Limb (tissue), 2 donors: ENCODE measurements at regions not wholly inside any gene's neighbourhood (a gene's known extent, or its start where the extent isn't known, plus 50 kb on each side); places are given as distances from the start of the nearest gene placed in this dataset.

Experiments
- DNase-seq, 2 donors: peaks; one replicate each; pipeline ENCODE4 v3.0.0-alpha.2; 2016; ENCODE audit errors: extremely low spot score in 2 of 2

DNA sequence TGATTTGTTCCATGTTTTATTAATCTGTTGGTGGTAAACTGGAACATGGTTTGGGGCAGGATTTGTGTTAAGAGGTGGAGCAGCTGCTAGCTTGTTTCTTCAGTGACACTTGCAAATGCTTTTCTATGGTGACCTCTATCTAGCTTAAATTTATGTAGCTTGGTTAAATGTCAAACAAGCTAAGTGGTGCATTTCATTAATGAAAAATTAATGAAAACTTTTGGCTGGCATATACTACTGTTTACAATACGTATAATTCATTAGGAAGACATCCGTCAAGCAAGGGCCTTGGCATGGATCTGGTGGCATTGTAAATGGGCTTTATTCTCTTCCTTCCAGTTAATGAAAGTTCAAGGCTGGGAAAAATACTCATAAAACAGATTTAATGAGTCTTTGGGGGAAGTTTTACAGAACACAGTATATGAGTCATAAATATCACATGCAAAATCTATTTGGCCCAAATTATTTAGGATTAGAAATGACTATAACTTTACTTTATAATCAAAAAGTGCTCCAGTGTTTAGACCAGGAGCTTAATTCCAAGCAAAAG lies 807.7 kb upstream of the SEL1L start:
- no peak for DNase-seq

DNA sequence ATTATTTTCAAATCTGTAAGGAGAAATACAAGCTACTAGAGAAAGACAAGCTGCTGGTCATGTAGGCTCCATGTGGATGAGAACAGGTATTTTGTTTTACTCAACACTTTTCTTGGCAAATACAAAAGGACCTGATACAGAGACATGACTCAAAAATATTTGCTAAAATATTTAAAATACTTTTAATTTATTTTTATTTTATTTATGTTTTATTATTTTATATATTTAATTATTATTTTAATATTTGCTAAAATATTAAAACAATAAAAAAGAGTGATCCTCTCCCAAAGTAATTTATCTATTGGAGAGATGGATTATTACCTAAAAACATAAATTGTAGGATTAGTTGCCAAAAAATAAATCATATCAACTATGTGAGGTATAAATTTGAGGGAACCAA lies 808.9 kb upstream of the SEL1L start:
- no peak for DNase-seq

DNA sequence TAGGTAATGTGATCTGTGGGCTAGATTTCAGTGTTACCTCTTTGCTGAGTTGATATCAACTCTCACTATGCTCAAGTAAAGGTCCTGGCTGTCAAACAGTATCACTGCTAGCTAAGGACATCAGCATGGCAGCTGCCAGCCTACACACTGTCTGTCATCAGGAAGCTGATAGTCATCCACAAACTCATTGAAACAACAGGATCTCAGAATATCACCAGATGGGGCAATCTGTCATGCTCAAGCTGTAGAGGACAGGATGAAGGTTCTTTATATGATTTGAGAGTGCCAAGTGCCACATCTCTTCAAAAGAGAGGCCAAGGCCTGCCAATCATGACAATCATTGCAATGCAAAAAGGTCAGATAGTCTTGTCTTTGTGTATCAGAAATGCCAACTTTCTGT lies 811.5 kb upstream of the SEL1L start:
- no peak for DNase-seq

DNA sequence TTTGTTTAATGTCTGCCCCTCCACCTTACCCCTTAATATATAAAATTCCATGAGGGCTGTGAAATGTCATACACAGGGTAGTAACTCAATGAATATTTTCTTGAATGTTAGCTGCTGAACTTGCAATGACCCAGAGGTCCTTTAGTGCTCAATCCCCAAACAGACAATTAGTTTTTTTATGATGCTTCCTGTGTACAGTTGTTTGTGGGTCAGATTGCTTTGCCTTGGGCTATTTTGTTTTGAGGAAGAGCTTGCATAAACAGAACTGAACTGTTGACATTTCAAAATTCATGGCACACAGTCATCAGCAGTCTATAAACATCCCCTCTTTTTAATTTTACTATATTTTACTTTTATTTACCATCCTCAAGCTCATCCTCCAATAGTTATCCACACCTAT lies 820.5 kb upstream of the SEL1L start:
- DNase-seq, result no peak

- DNase-seq, result no peak
Measured at GRCh38 chr14:82359201-82359600, 825.5 kb upstream of the SEL1L start.

DNA sequence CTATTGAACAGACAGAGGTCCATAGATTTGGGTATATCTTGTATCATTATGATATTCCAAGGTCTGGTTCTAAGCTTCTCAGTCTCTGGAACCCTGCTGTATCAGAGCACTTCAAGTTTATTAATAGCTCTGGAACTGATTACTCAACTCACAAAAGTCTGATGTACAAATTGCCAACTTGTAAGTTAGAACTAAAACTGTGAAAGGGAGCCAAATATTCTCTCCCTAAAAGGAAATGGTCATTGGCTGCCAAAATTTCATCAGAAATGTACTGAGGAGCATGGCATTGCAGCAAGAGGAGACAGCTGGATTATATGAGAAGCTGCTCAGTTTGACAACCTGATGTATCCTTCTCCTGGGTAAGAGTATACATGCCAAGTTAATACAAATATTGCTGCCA lies 828.8 kb upstream of the SEL1L start:
- no peak for DNase-seq

GRCh38 chr14:82365471-82365870 lies 831.8 kb upstream of the SEL1L start:
- DNase-seq, result no peak

DNA sequence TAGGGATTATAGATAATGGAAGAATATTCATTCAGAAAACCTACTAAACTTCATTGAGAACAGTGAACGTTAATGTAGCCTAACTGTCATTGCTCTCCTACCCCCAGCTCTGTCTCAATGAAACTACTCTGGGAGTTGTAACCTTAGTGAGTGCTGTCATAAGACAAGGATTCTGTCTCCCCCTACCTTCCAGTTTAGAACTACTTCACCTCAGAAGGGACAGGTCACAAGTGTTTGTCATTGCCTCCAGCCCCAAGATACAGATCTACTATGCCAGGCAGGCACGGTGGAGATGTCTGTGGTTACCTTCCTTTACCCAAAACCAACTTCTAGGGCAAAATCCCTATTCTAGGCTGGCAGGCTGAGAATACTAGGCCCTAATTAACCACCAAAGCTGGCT lies 833.1 kb upstream of the SEL1L start:
- no peak for DNase-seq

DNA sequence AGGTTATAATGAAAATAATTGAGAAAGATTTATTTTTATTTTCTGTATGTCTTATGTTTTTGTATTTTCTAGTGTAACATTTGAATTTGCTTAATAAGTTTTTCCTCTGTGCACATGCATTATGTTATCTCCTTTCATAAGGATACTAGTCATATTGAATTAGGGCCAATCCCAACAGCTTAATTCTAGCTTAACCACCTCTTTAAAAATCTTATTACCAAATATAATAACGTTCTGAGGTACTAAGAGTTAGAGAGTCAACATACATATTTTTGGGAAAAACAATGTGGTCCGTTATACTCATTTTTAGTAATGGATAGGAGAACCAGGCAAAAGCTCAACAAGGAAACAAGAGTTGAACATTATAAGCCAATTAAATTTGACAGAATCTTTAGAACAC lies 845.6 kb upstream of the SEL1L start:
- DNase-seq, result no peak

DNA sequence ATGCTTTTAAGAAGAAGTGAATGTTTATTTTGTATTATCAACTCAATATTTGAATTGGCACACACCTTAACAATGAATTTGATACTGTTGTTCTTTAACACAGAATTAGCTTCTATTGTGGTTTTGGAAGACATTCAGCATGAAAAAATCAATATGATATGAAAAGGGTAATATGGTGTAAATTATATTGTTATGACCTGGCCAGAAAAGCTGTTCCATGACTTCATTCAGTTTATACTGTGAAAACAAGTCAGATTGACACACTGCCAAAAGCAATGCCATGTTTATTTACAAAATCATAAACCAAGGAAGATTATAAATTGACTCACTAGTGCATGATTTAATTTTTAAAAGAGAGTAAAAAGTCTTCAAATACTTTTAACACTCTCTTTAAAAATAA lies 851.4 kb upstream of the SEL1L start:
- no peak for DNase-seq

DNA sequence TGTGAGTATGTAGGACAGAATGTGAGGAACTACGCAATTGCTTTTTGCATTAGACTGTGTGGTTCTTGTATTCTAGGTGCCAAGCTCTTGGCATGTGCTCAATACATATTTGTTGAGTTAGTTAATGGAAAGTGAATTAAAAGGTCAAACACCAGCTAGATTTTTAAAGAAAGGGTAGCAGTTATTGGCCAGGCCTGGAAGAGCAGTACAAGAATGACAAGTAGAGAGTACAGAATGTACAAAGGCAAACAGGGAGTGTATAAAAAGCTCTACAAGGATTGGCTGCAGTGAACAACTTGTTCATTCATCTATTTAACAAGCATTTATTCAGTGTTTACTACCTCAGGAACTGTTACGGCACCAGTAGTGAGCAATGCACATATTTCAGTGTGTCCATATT lies 854.0 kb upstream of the SEL1L start:
- no peak for DNase-seq

DNA sequence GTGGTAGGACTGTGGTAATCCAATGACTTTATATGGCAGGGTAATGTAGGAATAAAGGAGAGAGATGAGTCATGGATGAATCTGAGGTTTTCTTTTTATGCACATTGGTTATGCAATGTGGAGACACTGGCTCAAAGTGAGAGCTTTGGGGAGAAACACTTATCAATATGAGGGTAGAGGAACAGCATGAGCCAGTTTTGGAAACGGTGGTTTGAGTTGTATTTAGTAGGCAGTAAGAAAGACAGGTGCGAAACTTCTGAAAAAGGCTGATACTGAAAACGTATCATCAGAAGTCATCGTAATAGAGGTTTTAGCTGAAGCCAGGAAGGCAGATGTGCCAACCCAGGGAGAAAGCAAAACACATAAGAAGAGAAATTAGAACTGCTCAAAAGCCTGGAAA lies 854.8 kb upstream of the SEL1L start:
- DNase-seq, result no peak

DNA sequence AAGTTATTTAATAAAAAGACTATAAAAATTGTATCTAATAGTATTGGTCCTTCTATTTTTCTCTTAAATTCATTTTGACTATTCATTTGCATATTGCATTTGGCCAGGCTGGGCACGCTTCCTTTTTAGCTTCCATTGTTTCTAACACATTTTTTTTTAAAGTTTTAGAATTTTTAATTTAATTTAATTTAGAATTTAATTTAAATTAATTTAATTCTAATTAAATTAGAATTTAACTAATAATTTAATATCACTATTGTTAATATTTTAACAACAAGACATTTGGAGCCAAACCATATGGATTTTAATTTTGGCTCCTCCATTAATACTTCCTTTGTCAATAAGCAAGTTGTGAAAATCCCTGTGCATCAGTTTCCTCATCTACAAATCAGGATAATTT lies 856.9 kb upstream of the SEL1L start:
- DNase-seq, result no peak

DNA sequence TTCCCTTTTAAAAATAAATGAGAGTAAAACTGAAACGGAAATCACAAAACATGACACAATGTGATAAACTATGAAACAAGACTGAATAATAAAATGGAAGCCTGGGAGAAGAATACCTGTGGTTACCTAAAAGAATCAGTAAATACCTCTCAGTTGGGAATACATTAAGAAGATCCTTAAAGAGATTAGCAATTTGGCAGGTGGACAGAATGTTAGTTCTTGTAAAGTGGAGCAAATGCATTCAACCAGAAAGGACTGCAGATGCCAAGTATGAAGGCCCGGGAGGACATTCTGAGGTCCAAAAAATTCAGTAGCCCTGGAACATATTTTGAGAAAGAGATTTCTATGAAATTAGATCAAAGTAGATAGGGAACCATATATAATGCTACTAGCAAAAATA lies 861.3 kb upstream of the SEL1L start:
- no peak for DNase-seq

- DNase-seq, result no peak
Measured at GRCh38 chr14:82398256-82398655, 864.6 kb upstream of the SEL1L start.

DNA sequence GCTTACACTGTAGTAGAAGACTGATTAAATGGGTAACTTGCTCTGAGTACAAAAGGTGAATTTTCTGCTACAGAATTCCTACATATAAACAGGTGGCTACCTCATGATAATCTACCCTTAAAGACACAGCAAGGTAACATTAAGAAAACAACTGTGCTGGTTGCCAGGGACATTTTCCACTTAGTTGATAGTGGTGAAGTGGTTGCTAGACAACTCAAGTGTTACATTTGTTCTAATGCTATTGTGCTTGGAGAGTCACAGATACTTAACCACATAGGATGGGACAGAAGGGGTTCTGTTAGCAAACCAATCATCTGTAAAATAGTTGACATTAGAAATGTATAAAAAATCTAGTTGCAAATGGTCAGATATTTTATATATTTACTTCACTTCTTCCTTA lies 870.3 kb upstream of the SEL1L start:
- no peak for DNase-seq

GRCh38 chr14:82410064-82410463 lies 876.4 kb upstream of the SEL1L start:
- no peak for DNase-seq

DNA sequence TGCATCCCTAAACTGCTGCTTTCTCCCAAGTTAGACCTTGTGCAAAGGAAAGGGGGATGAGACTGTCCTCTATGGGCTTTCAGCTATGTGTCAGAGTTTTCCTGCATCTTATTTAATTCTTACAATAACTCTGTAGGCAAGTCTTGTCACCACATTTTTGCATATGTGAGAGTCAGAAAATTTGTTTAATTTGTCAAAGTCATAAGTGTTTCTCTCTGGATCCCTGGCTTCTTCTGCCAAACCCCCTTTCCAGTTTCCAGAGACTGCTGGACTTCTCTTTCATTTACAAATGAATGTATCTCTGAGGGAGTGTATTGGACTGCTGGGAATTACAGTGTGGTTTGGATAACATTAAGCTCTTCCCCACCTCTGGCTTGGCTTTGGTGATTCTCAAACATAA lies 877.6 kb upstream of the SEL1L start:
- no peak for DNase-seq

GRCh38 chr14:82412545-82412944 lies 878.9 kb upstream of the SEL1L start:
- no peak for DNase-seq

DNA sequence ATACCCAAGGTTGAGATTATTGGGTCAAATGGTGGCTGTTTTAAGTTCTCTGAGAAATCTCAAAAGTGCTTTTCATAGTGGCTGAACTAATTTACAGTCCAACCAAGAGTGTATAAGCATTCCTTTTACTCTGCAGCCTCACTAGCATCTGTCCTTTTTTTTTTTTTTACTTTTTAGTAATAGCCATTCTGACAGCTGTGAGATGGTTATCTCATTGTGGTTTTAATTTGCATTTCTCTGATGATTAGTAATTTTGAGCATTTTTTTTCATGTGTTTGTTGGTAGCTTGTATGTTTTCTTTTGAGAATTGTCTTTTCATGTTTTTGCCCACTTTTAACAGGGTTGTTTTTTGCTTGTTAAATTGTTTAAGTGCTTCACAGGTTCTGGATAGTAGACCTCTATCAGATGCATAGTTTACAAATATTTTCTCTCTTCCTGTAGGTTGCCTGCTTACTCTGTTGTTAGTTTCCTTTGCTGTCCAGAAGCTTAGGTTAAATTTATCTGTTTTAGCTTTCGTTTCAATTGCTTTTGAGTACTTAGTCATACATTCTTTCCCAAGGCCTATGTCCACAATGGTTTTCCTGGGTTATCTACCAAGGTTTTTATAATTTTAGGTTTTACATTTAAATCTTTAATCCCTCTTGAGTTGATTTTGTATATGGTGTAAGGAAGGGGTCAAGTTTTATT lies 881.3 kb upstream of the SEL1L start:
- DNase-seq, result no peak

DNA sequence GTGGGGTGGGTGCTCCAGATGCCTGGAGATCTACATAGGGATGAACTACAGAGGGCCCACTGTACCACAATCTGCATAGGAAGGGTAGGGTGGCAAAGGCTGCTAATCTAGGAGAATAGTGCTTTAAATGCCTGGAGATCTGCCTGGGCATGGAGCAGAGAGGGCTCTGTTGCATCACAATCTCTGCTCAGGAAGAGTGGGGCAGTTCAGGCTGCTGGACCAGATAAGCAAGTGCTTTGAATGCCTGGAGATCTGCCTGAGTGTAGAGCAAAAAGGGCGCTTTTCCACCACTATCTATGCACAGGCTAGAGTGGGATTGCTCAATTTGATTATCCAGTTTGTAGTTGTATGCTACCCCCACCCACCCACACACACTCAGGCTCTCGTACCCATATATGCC lies 886.3 kb upstream of the SEL1L start:
- DNase-seq, result no peak

DNA sequence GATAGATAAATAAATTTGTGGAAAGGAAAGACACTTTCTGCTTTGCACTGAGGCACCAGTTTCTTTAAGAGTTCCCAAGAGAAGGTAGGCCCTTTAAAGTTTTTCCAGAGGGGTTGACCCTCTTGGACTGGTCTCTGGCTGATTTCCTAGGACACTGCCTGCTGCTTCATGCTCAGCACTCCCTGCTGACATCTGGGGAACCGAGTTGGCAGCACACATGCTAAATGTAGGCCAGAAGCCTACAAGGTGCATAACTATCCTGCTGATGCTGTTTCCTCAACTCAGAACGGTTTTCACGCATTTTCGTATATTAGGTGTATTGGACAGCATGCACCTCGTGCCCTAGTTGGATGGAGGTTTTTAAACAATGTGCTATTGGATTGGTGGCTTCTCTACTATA lies 887.2 kb upstream of the SEL1L start:
- no peak for DNase-seq

DNA sequence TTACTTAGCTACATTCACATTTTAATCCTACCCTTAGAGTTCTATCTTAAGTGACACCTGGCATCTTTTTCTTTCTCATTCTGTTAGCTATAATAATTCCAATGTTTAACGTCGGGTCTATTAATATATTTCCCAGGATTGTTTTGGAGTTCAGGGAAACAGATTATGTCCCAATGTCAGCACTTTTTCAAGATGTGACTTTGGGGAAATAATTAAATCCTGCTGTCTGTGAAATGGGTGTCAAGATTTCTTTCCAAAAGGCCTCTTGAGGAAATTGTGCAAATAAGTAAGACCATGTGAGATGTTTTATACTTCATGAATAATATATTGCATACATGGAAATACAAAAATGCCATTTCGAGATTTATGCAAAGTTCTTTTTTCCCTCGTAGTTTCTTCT lies 887.6 kb upstream of the SEL1L start:
- no peak for DNase-seq

- no peak for DNase-seq
Measured at GRCh38 chr14:82422230-82422629, 888.6 kb upstream of the SEL1L start.
